ENCODE measurements at regions not wholly inside any gene's neighbourhood (a gene's known extent, or its start where the extent isn't known, plus 50 kb on each side); places are given as distances from the start of the nearest gene placed in this dataset.
"Not testable (repeated sequence)": the region's sequence is repeated elsewhere in the genome, so short reads cannot be mapped to it uniquely, and the experiment has no call there.

DNA sequence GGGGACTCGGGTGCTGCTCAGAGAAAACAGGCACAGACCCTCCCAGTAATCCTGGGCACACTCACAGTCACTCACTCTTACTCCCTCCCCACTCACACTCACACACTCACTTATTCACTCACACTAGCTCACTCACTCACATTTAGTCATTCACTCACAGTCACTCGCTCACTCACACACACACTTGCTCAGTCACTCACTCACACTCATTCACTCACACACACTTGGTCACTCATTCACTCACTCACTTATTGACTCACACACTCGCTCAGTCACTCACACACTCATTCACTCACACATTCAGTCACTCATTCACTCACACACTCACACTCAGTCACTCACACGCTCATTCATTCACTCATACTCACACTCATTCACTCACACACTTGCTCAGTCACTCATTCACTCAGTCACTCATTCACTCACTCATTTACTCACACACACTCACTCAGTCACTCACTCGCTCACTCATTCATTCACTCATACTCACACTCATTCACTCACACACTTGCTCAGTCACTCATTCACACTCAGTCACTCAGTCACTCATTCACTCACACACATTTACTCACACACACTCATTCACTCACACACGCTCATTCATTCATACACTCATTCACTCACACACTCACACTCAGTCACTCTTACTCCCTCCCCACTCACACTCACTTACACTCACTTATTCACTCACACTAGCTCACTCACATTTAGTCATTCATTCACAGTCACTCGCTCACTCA lies 164.2 kb upstream of the C1orf174 start:
- DNase-seq (ENCODE audit: low spot score), result no peak

DNA sequence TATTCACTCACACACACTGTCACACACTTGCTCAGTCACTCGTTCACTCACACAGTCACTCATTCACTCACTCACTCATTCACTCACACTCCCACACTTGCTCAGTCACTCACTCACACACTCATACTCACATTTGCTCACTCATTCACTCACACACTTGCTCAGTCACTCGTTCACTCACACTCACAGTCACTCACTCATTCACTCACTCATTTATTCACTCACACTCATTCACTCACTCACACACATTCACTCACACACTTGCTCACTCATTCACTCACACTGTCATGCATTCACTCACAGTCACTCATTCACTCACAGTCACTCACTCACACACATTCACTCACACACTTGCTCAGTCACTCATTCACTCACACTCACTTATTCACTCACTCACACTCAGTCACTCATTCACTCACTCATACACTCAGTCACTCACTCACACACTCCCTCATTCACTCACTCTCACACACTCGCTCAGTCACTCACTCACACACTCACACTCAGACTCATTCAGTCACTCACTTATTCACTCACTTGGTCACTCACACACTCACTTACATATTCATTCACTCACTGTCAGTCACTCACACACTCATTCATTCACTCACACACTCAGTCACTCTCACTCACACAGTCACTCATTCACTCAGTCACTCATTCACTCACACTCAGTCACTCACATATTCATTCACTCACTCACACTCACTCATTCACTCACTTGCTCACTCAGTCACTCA lies 167.0 kb upstream of the C1orf174 start:
- DNase-seq (ENCODE audit: low spot score), result no peak

DNA sequence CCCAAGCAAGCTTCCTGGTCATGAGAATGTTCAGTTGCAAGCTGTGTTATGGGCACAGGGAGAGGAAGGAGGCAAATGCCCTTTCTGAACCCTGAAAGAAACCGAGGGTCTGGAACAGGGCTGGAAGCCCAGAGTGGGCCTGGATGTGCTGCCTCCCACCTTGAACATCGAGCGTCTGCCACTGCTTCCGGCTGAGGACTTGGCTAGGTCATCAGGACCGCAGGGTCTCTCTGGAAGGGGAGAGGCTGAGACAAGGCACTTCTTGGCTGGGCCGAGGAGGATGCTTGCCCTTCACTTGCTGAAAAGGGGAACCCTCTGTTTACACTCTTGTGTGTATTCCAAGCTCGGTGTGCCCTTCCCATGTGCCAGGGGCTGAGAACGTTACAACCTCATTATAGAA lies 168.0 kb upstream of the C1orf174 start:
- DNase-seq (ENCODE audit: low spot score), result no peak

DNA sequence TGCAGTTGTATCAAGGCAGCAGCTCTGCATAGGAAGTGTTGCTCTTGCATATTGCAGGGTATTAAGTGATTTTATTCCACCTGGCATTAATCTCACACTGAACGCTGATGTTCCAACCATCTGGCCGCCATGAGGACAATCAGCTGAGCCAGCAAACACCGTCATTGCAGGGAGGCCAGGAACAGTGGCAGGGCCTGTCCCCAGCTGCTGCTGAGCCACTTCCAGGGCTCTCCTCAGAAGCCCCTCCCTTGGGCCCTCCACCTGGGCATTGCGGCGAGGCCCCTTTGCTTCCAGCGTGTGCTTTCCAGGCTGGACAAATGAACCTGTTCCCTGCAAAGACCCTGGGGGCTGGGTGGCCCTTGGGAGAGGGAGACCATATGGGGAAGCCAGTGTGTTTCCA lies 171.6 kb upstream of the C1orf174 start:
- DNase-seq (ENCODE audit: low spot score), result no peak

DNA sequence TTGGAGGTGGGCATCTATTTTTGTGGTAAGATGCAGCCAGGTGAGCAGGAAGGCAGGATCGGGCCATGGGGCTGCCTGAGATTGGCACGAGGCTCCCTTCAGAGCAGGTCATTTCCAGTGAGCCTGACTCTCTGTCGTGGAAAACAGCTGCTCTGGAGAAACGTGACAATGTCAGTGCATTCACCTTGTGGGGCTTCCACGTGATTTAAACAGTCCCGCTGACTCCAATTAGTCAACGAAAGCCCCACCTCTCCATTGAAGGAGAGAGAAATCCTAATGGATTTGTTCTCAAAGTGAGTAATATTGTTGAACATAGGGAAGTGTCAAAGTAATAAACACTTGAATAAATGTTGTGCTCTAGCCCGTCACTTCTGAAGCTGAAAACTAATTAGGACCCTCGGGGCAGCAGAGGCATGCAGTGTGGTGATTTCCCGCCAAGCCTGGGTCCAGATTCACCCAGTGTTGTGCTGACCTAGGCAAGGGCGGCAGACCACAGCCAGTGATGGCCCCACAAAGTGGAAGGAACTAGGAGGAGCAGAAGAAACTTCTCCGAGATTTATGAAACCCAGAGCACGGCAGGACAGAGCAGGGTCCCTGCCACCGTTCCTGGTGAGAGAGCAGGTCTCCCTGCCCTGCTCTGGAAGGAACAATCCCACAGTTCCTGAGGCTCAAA lies 172.5 kb upstream of the C1orf174 start:
- no peak for DNase-seq (ENCODE audit: low spot score)

DNA sequence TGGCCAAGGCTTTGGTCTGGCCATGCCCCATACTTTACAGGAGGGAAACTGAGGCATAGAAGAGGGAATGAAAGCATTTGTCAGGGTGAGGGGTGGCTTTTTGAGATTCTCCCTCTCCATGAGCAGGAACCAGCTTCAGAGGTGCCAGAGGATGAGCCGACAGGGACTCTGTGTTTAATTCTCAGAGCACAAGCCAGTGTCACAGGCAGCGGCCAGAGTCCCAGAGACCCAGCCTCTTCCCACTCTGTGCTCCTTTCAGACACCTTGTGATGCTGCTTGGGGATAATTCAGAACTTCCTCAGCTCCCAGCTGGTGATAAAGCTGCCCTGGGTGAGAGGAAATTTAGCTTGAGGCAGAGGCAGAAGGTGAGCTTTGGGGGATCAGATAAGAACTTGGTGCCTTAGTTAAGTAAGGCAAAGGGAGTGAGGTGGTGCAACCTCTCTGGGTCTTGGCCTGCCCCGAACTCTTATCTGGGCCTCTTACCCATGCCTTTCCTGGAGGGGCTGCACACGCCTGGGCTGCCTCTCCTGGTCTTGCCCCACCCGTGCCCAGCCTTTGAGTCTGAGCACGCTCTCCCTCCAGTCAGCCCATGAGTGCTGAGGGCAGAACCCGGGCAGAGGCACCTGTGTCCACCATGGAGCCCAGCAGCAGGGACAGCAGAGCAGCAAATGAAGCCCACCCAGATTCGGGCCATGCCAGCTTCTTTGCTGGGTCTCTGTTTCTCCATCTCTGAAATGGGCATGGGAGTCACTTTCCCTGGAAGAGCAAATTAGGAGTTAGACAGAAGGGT lies 175.6 kb upstream of the C1orf174 start:
- no peak for DNase-seq (ENCODE audit: low spot score)

DNA sequence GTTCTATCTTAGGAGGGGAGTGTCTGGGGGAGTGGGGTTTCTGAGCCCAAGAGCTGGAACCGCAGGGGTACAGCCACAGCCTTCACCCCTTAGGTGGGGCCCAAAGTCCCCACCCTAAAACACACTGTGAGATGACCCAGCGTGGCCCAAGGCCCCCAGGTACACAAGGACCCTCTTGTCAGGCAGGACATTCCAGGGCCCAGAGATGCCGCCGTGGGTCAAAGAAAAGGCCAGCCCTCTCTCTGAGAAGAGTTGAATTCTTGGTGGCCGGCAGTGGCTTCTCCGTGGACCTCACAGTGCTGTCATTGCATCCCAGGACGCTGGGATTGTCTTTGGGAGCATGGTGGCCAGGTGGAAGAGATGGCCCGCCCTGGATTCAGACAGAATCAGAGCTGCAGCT lies 176.3 kb upstream of the C1orf174 start:
- DNase-seq (ENCODE audit: low spot score), result no peak

DNA sequence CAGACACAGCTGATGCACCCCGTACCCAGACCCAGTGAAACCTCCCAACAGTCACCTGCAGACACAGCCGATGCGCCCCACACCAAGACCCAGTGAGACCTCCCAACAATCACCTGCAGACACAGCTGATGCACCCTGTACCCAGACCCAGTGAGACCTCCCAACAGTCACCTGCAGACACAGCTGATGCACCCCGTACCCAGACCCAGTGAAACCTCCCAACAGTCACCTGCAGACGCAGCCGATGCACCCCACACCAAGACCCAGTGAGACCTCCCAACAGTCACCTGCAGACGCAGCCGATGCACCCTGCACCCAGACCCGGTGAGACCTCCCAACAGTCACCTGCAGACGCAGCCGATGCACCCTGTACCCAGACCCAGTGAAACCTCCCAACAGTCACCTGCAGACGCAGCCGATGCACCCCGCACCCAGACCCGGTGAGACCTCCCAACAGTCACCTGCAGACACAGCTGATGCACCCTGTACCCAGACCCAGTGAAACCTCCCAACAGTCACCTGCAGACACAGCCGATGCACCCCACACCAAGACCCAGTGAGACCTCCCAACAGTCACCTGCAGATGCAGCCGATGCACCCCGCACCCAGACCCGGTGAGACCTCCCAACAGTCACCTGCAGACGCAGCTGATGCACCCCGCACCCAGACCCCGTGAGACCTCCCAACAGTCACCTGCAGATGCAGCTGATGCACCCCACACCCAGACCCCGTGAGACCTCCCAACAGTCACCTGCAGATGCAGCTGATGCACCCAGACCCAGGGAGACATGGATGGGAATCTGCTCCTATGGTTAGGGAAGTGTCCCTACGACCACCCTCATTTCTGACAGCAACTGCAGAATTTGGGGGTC lies 178.3 kb upstream of the C1orf174 start:
- DNase-seq (ENCODE audit: low spot score), result not testable (repeated sequence)

DNA sequence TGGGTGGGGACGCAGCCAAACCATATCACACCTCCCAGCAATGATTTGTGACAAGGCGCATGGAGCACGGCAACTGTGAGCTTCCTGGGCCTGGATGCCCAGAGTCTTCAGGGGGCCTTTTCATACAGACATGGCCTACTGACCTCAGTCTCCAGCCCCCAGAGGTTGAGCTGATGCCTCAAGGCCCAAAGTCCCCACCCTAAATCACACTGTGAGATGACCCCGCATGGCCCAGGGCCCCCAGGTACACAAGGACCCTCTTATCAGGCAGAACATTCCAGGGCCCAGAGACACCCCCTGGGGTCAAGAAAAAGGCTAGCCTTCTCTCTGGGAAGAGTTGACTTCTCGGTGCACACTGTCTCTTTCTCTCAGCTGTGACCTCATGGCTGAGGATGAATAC lies 179.7 kb upstream of the C1orf174 start:
- DNase-seq (ENCODE audit: low spot score), result no peak

DNA sequence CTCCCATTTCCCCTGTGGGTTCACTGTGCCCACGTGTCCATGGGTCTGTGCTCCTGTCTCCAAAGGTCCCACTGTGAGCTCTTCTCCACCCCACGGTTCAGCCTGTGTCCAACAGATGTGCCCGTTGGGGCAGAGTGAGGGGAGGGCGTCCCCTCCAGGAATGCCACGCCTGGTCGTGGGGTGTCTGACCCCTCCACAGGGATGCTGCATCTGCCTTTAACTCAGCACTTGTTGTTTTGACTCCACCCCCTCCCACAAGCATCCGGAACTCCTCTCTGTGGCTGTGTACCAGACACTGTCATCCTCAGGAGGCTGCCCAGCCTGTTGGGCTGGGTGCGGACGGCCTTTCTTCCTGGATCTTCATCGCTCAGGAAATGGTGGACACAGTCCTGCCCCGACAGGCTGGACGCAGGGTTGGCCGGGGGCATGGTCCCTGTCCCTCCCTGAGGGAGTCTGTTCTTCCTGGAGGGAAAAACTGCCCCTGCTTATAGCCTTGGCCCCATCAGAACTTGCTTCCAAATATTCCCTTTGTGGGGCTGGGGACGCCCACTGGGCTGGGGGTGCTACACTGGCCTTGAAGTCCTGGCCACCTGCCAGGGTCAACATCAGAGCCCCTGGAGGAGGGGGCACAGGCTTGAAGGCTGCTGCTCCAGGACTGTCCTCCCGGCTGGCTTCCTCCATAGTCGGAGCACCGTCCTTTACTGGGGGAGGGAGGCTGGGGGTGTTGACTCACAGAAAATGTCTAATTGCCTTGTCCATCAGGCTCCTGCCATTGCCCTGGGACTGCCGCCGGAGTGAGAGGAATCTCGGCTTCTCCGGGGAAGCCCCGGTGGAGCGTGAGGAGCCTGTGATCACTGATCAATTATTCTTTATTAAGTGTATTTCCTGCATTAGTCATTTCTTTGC lies 182.0 kb upstream of the C1orf174 start:
- no peak for DNase-seq (ENCODE audit: low spot score)

DNA sequence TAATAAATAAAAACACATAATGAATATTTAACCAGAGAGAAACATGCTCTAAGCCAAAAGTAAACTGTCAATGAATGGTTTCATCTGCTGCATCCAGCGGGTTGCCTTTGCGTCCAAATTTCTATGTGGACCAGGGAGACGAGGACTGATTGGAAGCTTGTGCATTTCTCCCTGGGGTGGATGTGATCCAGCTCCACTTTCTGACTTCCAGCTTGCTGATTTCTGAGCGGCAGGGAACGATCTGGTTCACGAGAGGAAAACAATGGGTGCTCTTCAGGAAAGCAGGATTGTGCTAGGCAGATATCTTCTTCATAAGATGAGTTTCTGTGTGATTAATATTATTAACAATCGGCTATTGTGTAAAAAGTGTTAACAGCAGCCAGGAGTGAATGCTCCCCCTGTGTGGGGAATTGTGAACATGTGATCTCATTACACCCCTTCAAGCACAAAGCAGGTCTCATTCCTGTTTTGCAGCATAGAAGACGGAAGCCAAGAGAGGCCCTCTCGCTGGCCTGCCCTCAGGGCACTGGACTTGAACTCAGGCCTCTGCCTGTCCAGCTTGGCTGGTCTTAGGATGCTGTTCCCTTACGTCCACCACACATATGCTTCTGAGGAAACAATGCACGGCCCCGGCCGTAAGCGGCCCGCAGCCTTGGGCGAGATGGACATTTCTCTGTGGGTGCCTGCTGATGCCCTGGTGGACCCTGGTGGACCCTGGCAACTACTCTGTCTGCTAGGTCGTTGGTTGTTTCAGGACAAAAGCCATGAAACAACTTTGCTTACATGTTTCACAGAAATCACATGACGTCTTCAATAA lies 183.4 kb upstream of the C1orf174 start:
- no peak for DNase-seq (ENCODE audit: low spot score)

DNA sequence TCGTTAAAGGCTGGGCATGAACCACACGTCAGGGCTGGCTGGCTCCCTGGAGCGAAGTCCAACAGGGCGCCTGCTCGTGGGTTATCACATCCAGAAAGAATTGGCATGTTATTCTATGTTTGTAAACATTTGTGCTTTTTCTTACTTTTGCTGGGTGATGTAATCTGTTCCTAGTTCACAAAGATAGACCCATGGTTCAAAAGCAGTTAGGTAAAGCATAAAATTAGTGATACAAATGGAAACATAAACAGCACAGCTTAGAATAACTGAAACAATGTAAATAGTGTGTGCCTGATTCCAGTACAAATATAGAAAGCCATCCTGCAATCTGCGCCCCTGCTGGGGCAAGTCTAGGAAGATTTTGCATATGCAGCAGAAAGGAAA lies 184.0 kb upstream of the C1orf174 start:
- DNase-seq (ENCODE audit: low spot score), result no peak

DNA sequence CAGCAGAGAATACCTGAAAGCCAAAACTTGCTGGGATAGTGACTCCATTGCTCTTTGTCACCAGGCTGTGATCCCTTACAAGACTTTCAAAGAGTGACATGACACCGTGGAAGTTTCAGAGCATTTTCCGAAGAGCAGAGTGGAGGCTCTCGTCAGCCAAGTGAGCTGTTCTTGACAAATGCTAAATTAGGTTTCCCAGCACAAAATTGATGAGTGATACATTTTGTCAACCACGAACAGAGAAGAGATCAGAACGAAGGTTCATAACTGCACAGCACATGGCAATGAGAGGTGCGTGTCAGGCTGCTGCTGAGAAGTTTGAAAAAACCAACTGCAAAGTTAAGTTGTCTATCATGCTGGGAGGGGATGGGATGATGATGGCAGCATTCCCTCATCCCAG lies 184.4 kb upstream of the C1orf174 start:
- no peak for DNase-seq (ENCODE audit: low spot score)

DNA sequence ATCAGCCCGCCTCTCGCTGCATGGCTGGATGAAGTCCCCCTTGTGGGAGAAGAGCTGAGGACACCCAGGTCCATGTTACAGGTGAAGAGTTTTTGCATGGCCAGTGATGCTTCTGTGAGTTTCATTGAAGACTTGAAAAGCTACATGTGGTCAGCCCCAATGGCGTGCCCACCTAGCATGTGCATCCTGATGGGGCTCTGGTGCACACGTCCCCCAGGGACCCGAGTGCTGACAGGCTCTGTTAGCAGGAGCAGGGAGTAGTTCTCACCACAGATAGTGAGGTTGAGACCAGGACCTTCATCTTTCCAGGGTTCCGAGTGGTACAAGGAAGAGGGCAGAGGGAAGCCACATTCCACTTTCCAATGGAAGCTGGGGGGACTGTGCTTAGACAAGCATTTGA lies 184.8 kb upstream of the C1orf174 start:
- DNase-seq (ENCODE audit: low spot score), result no peak

DNA sequence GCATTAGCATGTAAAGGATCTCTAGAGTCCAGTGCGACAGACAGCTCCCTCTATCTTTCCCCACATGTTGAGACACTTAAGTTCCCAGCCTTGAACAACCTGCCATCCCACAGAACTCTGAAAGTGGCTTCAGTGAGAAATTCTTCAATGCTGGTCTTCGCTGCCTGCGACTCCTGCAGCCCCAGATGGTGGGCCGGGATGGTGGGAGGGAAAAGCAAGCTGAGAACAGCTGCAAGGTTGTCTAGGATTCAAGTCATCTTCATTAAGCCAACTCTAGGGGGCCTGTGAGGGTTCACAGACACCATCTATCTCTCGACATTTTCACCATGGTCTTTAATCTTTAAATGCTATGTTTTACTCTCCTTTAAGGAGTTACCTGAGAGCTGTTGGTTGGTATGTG lies 185.5 kb upstream of the C1orf174 start:
- no peak for DNase-seq (ENCODE audit: low spot score)

DNA sequence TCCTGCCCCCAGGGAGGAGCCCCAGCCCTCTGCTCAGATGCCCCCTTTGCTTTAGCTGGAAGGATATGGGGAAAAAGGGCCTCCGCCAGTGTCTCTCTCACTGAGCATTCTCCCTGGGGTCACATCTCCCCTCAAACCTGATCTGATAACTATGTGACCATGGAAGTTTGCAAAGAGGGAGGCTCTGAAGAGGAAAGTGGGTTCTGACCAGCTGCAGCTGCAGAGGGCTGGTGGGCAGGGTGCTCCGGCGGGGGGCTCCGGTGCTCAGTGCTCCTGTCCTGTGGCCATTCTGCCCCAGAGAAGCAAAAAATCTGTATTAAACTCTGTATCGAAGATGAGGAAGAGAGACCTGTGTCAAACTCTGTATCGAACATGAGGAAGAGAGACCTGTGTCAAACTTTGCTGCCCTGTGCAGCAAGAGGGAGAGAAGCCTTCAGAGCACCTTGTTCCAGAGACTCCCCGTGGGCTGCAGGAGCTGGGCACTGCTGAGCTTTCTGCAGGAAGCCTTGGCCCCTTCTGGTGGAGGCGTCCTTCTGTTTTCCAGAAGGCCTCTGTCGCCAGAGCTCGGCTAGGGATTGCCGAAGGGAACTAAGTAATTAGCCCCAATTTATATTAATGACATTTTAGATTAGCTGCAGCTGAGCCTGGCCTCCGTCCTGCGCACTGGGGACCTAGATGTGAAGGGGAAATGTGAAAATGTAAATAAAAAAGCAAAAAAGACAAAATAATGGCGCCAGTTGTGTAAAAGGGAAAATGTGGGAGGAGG lies 186.2 kb upstream of the C1orf174 start:
- no peak for DNase-seq (ENCODE audit: low spot score)

DNA sequence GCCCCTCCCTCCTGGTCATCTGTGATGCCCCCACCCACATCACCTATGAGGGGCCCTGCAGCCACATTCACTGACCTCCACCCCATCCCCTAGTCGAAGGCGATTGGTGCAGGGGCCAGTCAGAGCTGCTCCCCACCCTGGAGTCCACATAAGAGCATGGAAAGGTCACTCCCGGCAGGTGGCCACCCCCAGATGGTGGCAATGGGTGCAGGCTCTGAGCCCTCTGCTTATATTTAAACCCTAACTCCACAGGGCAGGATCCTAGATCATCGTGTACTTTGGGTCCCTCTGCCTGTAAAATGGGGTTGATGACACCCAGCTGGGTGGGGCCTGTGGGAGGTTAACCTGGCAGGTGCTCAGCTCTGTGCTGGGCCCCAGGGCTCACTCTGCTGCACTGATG lies 186.8 kb upstream of the C1orf174 start:
- no peak for DNase-seq (ENCODE audit: low spot score)

DNA sequence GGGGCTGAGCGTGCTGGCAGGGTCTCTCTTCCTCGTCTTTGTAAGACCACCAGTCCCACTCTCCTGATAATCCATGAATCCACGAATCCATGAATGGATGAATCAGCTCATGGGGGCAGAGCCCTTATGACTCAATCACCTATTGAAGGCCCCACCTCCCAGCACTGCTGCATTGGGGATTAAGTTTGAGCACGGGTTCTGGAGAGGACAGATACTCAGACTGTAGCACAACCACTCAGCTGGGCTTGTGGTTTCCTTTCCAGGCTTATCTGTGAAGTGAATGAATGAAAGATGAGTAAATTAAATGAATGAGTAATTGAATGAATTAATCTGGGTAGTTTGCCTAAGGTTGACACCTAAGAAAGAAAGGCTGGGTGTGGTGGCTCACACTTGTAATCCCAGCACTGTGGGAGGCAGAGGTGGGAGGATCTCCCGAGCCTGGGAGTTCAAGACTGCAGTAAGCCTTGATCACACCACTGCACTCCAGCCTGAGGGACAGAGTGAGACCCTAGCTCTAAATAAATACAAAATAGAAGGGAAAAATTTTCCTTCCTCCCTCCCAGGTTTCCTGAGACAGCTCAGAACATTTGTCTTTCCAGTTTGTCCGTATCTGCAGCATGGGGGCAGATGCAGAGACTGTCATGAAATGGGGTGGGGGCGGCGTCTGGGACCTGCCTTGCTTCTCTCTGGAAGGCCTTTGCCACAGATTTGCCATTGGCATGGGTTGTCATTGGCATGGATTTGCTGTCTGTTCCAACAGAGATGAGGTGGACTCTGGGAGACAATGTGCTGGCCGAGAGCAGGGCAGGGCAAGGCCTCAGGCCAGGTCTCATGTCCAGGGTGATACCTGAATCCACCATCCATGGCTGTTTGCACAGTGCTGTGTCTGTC lies 187.7 kb upstream of the C1orf174 start:
- DNase-seq (ENCODE audit: low spot score), result no peak

Data from CD4-positive, alpha-beta T cell treated with Interleukin-15 for 4 hours (primary cell).